GM19043 (cell line): ENCODE measurements at regions not wholly inside any gene's neighbourhood (a gene's known extent, or its start where the extent isn't known, plus 50 kb on each side); places are given as distances from the start of the nearest gene placed in this dataset.

ENCODE experiments used
- ATAC-seq: cut with Tn5 transposase; IDR thresholded peaks from one replicate; pipeline ENCODE4 v1.9.1; 2021; ENCODE audit warnings: low read depth; ENCODE audit not compliant: unreplicated experiment

GRCh38 chr18:60445341-60445740 lies 72.8 kb upstream of the MC4R start:
- ATAC-seq: no peak

GRCh38 chr18:60446821-60447220 lies 74.2 kb upstream of the MC4R start:
- ATAC-seq: no peak

- ATAC-seq: no peak
Measured at GRCh38 chr18:60448487-60449267, 76.1 kb upstream of the MC4R start.

- no peak for ATAC-seq
Measured at GRCh38 chr18:60452421-60452820, 79.8 kb upstream of the MC4R start.

- ATAC-seq: no peak
Measured at GRCh38 chr18:60466677-60467076, 94.1 kb upstream of the MC4R start.

- ATAC-seq: no peak
Measured at GRCh38 chr18:60469387-60470100, 97.0 kb upstream of the MC4R start.

GRCh38 chr18:60471652-60472051 lies 99.1 kb upstream of the MC4R start:
- ATAC-seq: no peak

GRCh38 chr18:60485201-60485600 lies 112.6 kb upstream of the MC4R start:
- ATAC-seq: no peak

GRCh38 chr18:60493066-60493465 lies 120.5 kb upstream of the MC4R start:
- ATAC-seq: no peak

GRCh38 chr18:60499675-60500074 lies 127.1 kb upstream of the MC4R start:
- ATAC-seq: no peak

GRCh38 chr18:60500960-60501359 lies 128.4 kb upstream of the MC4R start:
- no peak for ATAC-seq

- ATAC-seq: no peak
Measured at GRCh38 chr18:60502591-60502990, 130.0 kb upstream of the MC4R start.

- no peak for ATAC-seq
Measured at GRCh38 chr18:60503199-60503598, 130.6 kb upstream of the MC4R start.

GRCh38 chr18:60506190-60506589 lies 133.6 kb upstream of the MC4R start:
- no peak for ATAC-seq

GRCh38 chr18:60506682-60507081 lies 134.1 kb upstream of the MC4R start:
- no peak for ATAC-seq

GRCh38 chr18:60508108-60508507 lies 135.5 kb upstream of the MC4R start:
- no peak for ATAC-seq

GRCh38 chr18:60534538-60534937 lies 162.0 kb upstream of the MC4R start:
- ATAC-seq: no peak

GRCh38 chr18:60537074-60537473 lies 164.5 kb upstream of the MC4R start:
- no peak for ATAC-seq

GRCh38 chr18:60538891-60539290 lies 166.3 kb upstream of the MC4R start:
- no peak for ATAC-seq

- no peak for ATAC-seq
Measured at GRCh38 chr18:60541661-60542060, 169.1 kb upstream of the MC4R start.

GRCh38 chr18:60543646-60544045 lies 171.1 kb upstream of the MC4R start:
- ATAC-seq: no peak

- peak; percentile 49 for ATAC-seq
Measured at GRCh38 chr18:60549338-60549960, 176.9 kb upstream of the MC4R start.
